ENCODE measurements at regions not wholly inside any gene's neighbourhood (a gene's known extent, or its start where the extent isn't known, plus 50 kb on each side); places are given as distances from the start of the nearest gene placed in this dataset.
A peak's percentile ranks its signal among the peaks of the same experiment; 100 is the strongest.

DNA sequence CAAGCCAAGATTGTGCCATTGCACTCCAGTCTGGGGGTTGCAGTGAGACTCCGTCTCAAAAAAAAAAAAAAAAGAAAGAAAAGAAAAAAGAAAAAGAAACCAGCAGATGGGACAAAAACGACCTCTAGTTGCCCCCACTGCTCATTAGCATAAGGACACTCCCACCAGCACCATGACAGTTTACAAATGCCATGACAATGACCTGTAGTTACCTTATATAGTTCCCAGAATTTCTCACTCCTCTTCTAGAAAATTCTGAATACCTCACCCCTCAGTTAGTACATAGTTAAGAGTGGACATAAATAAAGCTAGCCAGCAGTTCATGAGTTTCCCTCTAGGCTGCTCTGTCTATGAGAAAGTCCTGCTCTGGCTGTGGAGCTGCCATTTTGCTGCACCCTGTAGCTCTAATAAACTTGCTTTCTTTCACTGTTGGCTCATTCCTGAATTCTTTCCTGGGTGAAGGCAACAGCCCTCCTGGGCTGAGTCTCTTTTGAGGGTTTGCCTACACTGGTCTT lies 276.8 kb upstream of the AKR1E2 start:
- no peak for DNase-seq (ENCODE audit: low read depth)
- H3K4me3 ChIP-seq (ENCODE audit: low read depth, low read length) = no peak overlapping the region
- TF ChIP-seq, protein P1, sequence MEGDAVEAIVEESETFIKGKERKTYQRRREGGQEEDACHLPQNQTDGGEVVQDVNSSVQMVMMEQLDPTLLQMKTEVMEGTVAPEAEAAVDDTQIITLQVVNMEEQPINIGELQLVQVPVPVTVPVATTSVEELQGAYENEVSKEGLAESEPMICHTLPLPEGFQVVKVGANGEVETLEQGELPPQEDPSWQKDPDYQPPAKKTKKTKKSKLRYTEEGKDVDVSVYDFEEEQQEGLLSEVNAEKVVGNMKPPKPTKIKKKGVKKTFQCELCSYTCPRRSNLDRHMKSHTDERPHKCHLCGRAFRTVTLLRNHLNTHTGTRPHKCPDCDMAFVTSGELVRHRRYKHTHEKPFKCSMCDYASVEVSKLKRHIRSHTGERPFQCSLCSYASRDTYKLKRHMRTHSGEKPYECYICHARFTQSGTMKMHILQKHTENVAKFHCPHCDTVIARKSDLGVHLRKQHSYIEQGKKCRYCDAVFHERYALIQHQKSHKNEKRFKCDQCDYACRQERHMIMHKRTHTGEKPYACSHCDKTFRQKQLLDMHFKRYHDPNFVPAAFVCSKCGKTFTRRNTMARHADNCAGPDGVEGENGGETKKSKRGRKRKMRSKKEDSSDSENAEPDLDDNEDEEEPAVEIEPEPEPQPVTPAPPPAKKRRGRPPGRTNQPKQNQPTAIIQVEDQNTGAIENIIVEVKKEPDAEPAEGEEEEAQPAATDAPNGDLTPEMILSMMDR (conservative IDR thresholded peaks at IDR 0.05; ENCODE audit: low read depth, low read length) = no peak

DNA sequence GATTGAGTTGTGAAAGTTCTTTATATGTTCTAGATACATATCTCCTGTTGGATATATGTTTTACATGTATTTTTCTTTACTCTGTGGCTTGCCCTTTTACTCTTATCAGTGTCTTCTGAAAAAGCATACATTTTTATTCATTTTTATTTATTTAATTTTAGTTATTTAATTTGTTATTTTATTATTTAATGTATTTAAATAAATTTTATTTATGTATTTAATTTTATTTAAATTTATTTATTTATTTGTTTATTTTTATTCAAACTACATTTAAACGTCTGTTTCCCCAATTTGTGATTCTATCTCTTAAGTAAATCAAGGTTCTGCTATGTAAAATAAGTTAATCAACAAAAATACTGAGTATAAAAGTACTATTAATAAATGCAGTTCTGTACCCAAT lies 279.1 kb upstream of the AKR1E2 start:
- TF ChIP-seq, protein P1 (conservative IDR thresholded peaks at IDR 0.05; ENCODE audit: low read depth, low read length) = no peak
- no peak overlapping the region for H3K4me3 ChIP-seq (ENCODE audit: low read depth, low read length)
- no peak for DNase-seq (ENCODE audit: low read depth)

DNA sequence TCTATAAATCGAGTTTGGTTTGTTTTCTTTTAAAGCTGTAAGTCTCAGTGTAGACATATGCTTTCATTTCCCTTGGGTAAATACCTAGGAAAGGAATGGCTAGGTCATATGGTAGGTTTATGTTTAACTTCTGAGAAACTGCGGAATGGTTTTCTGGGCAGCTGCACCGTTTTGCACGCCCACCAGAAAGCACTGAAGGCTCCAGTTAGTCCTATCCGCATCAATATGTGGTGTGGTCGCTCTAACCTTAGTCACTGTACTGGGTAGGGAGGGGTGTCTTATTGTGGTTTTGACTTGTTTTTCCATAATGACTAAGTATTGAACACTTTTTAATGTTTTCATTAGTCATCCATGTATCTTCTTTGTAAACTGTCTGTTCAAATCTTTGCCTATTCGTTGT lies 279.5 kb upstream of the AKR1E2 start:
- peak overlapping the region; percentile 3 for H3K4me3 ChIP-seq (ENCODE audit: low read depth, low read length)

GRCh38 chr10:4545062-4545461 lies 280.9 kb upstream of the AKR1E2 start:
- DNase-seq (ENCODE audit: low read depth) = no peak
- TF ChIP-seq, protein P1 (conservative IDR thresholded peaks at IDR 0.05; ENCODE audit: low read depth, low read length) = no peak
- no peak overlapping the region for H3K4me3 ChIP-seq (ENCODE audit: low read depth, low read length)

More for the DNA sequence above, 279.5 kb upstream of the AKR1E2 start:
- peak; percentile 67 for DNase-seq (ENCODE audit: low read depth)
- TF ChIP-seq, protein P1 (conservative IDR thresholded peaks at IDR 0.05; ENCODE audit: low read depth, low read length) = peak; percentile 6

DNA sequence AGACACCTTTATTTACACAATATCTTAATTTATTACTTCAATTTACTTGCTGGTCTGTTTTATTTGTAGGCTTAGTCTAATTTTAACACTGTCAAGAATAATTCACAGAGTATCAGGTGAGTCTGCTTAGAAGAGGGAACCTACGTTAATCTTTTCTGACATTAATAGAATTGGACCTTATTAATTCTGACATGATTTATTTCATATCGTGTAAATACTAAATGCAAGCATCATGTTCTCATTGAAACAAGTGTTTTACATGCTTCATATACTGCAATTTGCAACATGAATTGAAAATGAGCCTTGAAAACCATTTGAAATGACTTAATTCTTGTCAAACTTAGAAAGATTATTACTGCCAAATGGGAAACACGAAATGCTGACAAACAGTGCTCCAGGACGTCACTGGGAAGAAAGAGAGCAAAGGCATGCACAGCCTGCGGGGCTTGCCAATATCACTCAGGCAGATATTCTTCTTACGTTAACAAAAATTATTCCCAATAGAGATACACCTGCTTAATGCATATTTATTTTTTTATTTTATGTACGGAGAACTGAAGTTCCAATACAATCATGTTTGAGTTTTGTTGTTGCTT lies 282.0 kb upstream of the AKR1E2 start:
- TF ChIP-seq, protein P1 (conservative IDR thresholded peaks at IDR 0.05; ENCODE audit: low read depth, low read length) = no peak
- DNase-seq (ENCODE audit: low read depth) = no peak
- no peak overlapping the region for H3K4me3 ChIP-seq (ENCODE audit: low read depth, low read length)

GRCh38 chr10:4541292-4541691 lies 284.7 kb upstream of the AKR1E2 start:
- TF ChIP-seq, protein P1 (conservative IDR thresholded peaks at IDR 0.05; ENCODE audit: low read depth, low read length) = peak; percentile 38
- H3K4me3 ChIP-seq (ENCODE audit: low read depth, low read length) = no peak overlapping the region
- DNase-seq (ENCODE audit: low read depth) = peak; percentile 81

- TF ChIP-seq, protein P1 (conservative IDR thresholded peaks at IDR 0.05; ENCODE audit: low read depth, low read length) = no peak
- H3K4me3 ChIP-seq (ENCODE audit: low read depth, low read length) = no peak overlapping the region
- DNase-seq (ENCODE audit: low read depth) = no peak
Observed at GRCh38 chr10:4538016-4538415, 288.0 kb upstream of the AKR1E2 start.
